Erythroblast (primary cell): ENCODE measurements at regions not wholly inside any gene's neighbourhood (a gene's known extent, or its start where the extent isn't known, plus 50 kb on each side); places are given as distances from the start of the nearest gene placed in this dataset.

Experiments
- GATA1 ChIP-seq: IDR thresholded peaks from 2 replicates; pipeline ENCODE4 v1.6.1; 2011; ENCODE audit warnings: low read depth, mild to moderate bottlenecking, control low read depth, low read length, moderate library complexity
- POLR2A ChIP-seq: IDR thresholded peaks from 2 replicates; pipeline ENCODE4 v1.6.1; 2011; ENCODE audit warnings: mild to moderate bottlenecking, low read length

DNA sequence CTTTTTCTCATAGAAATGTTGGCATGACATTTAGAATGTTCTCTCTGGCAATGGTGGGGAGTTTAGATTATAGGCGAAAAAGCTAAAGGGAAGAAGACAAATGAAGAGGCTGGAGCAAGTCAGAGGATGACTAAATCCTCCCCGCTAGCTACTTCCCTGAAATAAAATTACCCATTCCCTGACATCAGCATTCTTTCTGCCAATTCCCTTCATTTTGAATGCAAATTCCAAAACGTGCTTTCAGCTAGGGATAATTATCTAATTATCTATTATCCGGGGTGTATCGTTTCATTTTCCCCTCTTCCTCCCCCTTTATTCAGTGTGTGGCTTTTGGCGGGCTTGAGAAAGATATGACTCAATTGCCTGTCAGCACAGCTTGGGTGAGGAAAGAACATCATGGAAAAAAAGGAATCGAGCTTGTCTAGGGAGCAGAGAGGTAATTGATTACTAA, 672.3 kb downstream of the TNS3 start:
- no peak for TF ChIP-seq POLR2A
- TF ChIP-seq GATA1, result no peak
